ENCODE measurements at regions not wholly inside any gene's neighbourhood (a gene's known extent, or its start where the extent isn't known, plus 50 kb on each side); places are given as distances from the start of the nearest gene placed in this dataset.

DNA sequence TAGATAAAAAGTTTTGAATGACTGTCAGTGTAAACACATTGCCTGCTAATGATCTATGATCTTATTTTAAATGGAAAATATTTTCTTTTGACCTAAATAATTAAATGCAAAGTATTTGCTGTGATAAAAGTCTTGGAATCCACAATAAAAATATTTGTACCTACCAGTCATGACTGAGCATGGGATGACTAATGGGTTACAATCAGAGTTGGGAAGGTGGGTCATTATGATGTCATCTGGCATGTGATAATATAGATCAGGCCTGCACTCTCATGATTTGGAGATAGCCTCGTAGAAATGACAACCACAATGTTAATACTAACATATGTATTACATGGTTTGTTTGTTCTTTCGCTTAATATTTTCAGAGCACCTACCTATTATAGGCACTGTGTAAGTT, 848.8 kb upstream of the KLHL29 start:
- H3K4me3 ChIP-seq (ENCODE audit: low read depth in 2 of 2, low read length in 2 of 2), result no peak overlapping the region
- ChIA-PET POLR2A (no interaction called here), CTCF (no interaction called here)
- no peak overlapping the region for H3K27ac ChIP-seq (ENCODE audit: low read length)
- TF ChIP-seq, protein P1, sequence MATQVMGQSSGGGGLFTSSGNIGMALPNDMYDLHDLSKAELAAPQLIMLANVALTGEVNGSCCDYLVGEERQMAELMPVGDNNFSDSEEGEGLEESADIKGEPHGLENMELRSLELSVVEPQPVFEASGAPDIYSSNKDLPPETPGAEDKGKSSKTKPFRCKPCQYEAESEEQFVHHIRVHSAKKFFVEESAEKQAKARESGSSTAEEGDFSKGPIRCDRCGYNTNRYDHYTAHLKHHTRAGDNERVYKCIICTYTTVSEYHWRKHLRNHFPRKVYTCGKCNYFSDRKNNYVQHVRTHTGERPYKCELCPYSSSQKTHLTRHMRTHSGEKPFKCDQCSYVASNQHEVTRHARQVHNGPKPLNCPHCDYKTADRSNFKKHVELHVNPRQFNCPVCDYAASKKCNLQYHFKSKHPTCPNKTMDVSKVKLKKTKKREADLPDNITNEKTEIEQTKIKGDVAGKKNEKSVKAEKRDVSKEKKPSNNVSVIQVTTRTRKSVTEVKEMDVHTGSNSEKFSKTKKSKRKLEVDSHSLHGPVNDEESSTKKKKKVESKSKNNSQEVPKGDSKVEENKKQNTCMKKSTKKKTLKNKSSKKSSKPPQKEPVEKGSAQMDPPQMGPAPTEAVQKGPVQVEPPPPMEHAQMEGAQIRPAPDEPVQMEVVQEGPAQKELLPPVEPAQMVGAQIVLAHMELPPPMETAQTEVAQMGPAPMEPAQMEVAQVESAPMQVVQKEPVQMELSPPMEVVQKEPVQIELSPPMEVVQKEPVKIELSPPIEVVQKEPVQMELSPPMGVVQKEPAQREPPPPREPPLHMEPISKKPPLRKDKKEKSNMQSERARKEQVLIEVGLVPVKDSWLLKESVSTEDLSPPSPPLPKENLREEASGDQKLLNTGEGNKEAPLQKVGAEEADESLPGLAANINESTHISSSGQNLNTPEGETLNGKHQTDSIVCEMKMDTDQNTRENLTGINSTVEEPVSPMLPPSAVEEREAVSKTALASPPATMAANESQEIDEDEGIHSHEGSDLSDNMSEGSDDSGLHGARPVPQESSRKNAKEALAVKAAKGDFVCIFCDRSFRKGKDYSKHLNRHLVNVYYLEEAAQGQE (IDR thresholded peaks at IDR 0.05; ENCODE audit: insufficient read depth in 1 of 2, low read depth in 2 of 2, low read length in 1 of 2), result no peak
- TF ChIP-seq SIN3A (IDR thresholded peaks at IDR 0.05; ENCODE audit: borderline replicate concordance, insufficient read depth, low read depth, low read length) (no peak), TCF7L2 (IDR thresholded peaks at IDR 0.05; ENCODE audit: low read depth, low read length) (no peak), POLR2AphosphoS5 (IDR thresholded peaks at IDR 0.05; ENCODE audit: low read depth, low read length) (no peak)
- TF ChIP-seq, protein P2, sequence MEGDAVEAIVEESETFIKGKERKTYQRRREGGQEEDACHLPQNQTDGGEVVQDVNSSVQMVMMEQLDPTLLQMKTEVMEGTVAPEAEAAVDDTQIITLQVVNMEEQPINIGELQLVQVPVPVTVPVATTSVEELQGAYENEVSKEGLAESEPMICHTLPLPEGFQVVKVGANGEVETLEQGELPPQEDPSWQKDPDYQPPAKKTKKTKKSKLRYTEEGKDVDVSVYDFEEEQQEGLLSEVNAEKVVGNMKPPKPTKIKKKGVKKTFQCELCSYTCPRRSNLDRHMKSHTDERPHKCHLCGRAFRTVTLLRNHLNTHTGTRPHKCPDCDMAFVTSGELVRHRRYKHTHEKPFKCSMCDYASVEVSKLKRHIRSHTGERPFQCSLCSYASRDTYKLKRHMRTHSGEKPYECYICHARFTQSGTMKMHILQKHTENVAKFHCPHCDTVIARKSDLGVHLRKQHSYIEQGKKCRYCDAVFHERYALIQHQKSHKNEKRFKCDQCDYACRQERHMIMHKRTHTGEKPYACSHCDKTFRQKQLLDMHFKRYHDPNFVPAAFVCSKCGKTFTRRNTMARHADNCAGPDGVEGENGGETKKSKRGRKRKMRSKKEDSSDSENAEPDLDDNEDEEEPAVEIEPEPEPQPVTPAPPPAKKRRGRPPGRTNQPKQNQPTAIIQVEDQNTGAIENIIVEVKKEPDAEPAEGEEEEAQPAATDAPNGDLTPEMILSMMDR (IDR thresholded peaks at IDR 0.05), result no peak
- intact Hi-C loops (cut with micrococcal nuclease; ENCODE audit: unreplicated experiment) (no loop called here), in situ Hi-C loops (cut with HindIII; ENCODE audit: low pct_unique_long_range_greater_than_20kb, low sequenced_read_pairs) (no loop called here)
- no peaks in the 10 kb centered on the region for H3K27me3 ChIP-seq (ENCODE audit: control insufficient read depth, insufficient read depth, low read length)
- H3K36me3 ChIP-seq (ENCODE audit: control insufficient read depth, insufficient read depth, low read length), result no peaks in the 10 kb centered on the region
- ATAC-seq (no peak), DNase-seq (ENCODE audit: low read depth, low spot score) (no peak)
- H3K4me1 ChIP-seq (ENCODE audit: control insufficient read depth, insufficient read depth, low read length), result no peaks in the 10 kb centered on the region
- no peaks in the 10 kb centered on the region for H3K9me3 ChIP-seq (ENCODE audit: control insufficient read depth, insufficient read depth, low read depth, low read length)
- BruUV-seq (replicated peaks), result no TSS peak

DNA sequence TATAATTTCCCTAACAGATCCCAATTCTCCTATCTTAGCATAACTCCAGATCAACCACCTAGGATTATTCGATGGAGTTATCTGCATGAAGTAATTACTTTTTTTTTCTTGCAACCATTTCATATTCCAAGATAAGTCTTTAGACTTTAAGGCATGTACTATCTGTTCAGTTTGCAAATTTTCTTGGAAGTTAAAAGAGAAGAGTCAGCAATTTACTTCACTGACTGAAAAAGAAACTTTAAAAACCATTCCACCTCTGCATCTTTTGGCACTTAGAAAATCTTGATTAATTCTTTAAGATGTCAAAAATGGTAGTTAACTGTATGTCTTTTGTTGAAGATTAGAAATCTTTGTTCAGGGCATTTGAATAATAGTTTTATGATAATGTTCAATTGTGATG, 830.5 kb upstream of the KLHL29 start:
- DNase-seq (ENCODE audit: low read depth, low spot score), result no peak
- POLR2A ChIA-PET, result no interaction called here
- H3K36me3 ChIP-seq (ENCODE audit: control insufficient read depth, insufficient read depth, low read length), result no peaks in the 10 kb centered on the region
- no peaks in the 10 kb centered on the region for H3K27me3 ChIP-seq (ENCODE audit: control insufficient read depth, insufficient read depth, low read length)
- CTCF ChIA-PET, result no interaction called here
- in situ Hi-C loops (cut with HindIII; ENCODE audit: low pct_unique_long_range_greater_than_20kb, low sequenced_read_pairs), result no loop called here
- intact Hi-C loops (cut with micrococcal nuclease; ENCODE audit: unreplicated experiment), result no loop called here
- TF ChIP-seq, protein P2 (IDR thresholded peaks at IDR 0.05), result no peak
- TF ChIP-seq TCF7L2 (IDR thresholded peaks at IDR 0.05; ENCODE audit: low read depth, low read length), result no peak
- no peak for TF ChIP-seq POLR2AphosphoS5 (IDR thresholded peaks at IDR 0.05; ENCODE audit: low read depth, low read length)
- TF ChIP-seq SIN3A (IDR thresholded peaks at IDR 0.05; ENCODE audit: borderline replicate concordance, insufficient read depth, low read depth, low read length), result no peak
- no peak overlapping the region for H3K27ac ChIP-seq (ENCODE audit: low read length)
- no TSS peak for BruUV-seq (replicated peaks)
- no peak overlapping the region for H3K4me3 ChIP-seq (ENCODE audit: low read depth in 2 of 2, low read length in 2 of 2)
- H3K9me3 ChIP-seq (ENCODE audit: control insufficient read depth, insufficient read depth, low read depth, low read length), result no peaks in the 10 kb centered on the region; the same call in 1 of the 2 replicates
- no peak for ATAC-seq
- H3K4me1 ChIP-seq (ENCODE audit: control insufficient read depth, insufficient read depth, low read length), result no peaks in the 10 kb centered on the region

All from Panc1 (cell line).